ENCODE measurements at regions not wholly inside any gene's neighbourhood (a gene's known extent, or its start where the extent isn't known, plus 50 kb on each side); places are given as distances from the start of the nearest gene placed in this dataset.
A peak's percentile ranks its signal among the peaks of the same experiment; 100 is the strongest.
"Not testable (repeated sequence)": the region's sequence is repeated elsewhere in the genome, so short reads cannot be mapped to it uniquely, and the experiment has no call there.

GRCh38 chr13:82224806-82225205 is 1657.5 kb downstream of the SLITRK1 start:
- no peaks in the 10 kb centered on the region for H3K36me3 Mint-ChIP-seq
- H3K4me3 Mint-ChIP-seq, result no peak overlapping the region
- no peak overlapping the region for H3K27ac Mint-ChIP-seq
- no peak for ATAC-seq
- no peaks in the 10 kb centered on the region for H3K4me1 Mint-ChIP-seq
- no peaks in the 10 kb centered on the region for H3K27me3 Mint-ChIP-seq
- H3K9me3 Mint-ChIP-seq, result no peaks in the 10 kb centered on the region

DNA sequence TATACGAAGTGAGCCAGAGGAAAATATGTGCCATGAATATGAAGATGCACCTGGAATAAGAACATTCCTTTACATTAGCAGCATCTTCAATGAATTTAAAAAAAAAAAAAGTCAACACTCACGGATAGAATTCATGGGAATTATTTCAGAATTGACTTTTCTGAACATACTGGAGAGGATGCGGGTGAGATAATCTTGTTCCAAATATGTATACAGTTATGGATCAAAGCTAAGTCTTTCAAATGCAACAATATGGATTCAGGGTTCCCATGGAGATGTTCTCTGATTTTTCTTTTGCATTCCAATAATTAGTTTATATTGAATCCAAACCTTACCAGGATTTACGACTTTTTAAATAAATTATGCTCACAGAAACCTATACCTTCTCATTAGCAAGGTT is 1660.7 kb downstream of the SLITRK1 start:
- no peaks in the 10 kb centered on the region for H3K4me1 Mint-ChIP-seq
- H3K27me3 Mint-ChIP-seq, result no peaks in the 10 kb centered on the region
- H3K9me3 Mint-ChIP-seq, result no peaks in the 10 kb centered on the region
- H3K27ac Mint-ChIP-seq, result no peak overlapping the region
- no peak overlapping the region for H3K4me3 Mint-ChIP-seq
- no peaks in the 10 kb centered on the region for H3K36me3 Mint-ChIP-seq
- no peak for ATAC-seq

DNA sequence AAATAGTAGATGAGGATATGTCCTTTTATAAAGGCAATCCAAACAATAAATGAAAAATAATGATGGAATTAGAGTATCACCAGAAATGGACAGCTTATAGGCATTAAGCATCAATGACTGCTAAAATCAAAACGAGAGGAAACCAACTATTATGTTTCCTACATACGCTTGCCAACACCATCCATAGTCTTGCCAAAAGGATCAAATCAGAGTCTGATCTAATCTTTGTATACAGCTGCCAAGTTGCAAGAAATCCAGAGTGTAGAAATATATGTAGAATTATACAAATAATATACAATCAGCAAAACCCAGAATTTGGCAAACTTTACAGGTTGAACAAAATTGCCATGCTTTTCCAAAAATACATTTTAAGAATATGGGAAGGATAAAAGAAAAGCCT is 1661.6 kb downstream of the SLITRK1 start:
- Mint-ChIP-seq H3K9me3 (peaks cover 2% of the 10 kb centered on the region), H3K27me3 (no peaks in the 10 kb centered on the region), H3K4me1 (no peaks in the 10 kb centered on the region), H3K27ac (no peak overlapping the region), H3K4me3 (no peak overlapping the region), H3K36me3 (no peaks in the 10 kb centered on the region)
- ATAC-seq, result no peak

- Mint-ChIP-seq H3K27ac (no peak overlapping the region), H3K36me3 (no peaks in the 10 kb centered on the region), H3K9me3 (peaks cover 12% of the 10 kb centered on the region), H3K4me1 (no peaks in the 10 kb centered on the region), H3K27me3 (no peaks in the 10 kb centered on the region), H3K4me3 (no peak overlapping the region)
- no peak for ATAC-seq
Measured at GRCh38 chr13:82216165-82216564, 1666.1 kb downstream of the SLITRK1 start.

DNA sequence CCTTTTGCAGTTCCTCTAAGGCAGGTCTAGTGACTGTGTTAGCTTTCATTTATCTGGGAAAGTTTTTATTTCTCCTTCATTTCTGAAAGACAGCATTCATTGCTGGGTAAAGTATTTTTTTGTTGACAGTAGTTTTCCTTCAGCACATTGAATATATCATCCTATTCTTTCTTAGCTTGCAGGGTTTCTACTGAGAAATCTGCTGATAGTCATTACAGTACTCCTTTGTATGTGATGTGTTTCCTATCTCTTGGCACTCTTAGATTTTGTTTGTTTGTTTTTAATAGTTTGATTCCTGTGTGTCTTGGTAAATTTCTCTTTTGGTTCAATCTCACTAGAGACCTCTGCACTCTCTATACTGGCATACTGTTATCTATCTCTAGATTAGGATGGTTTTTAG is 1667.9 kb downstream of the SLITRK1 start:
- H3K4me1 Mint-ChIP-seq, result no peaks in the 10 kb centered on the region
- H3K36me3 Mint-ChIP-seq, result no peaks in the 10 kb centered on the region
- H3K4me3 Mint-ChIP-seq, result no peak overlapping the region
- no peaks in the 10 kb centered on the region for H3K27me3 Mint-ChIP-seq
- no peak for ATAC-seq
- peaks cover 12% of the 10 kb centered on the region for H3K9me3 Mint-ChIP-seq
- H3K27ac Mint-ChIP-seq, result no peak overlapping the region

DNA sequence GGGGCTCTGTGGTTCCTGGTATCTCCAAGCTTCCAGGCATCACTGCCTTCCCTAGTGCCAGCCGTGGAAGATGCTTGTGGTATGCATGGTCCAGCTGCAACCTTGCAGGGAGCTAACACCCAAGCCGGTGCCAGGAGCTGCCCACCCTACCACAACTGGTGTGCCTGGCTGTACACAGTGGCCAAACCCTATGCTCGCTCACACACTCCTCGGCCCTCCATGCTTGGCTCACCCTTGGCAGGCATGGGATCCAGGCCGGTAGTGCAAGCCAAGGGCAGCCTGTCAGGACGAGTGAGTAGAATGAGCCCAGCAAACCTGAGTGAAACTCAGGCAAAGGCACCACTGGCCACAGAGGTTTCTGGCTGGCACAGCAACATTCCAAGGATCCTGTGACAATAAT is 1676.0 kb downstream of the SLITRK1 start:
- no peaks in the 10 kb centered on the region for H3K4me1 Mint-ChIP-seq
- H3K27me3 Mint-ChIP-seq, result no peaks in the 10 kb centered on the region
- H3K9me3 Mint-ChIP-seq, result peaks cover 7% of the 10 kb centered on the region
- no peaks in the 10 kb centered on the region for H3K36me3 Mint-ChIP-seq
- peak; percentile 54 for ATAC-seq
- H3K27ac Mint-ChIP-seq, result no peak overlapping the region
- H3K4me3 Mint-ChIP-seq, result no peak overlapping the region

GRCh38 chr13:82202398-82202797 is 1679.9 kb downstream of the SLITRK1 start:
- Mint-ChIP-seq H3K27ac (no peak overlapping the region), H3K9me3 (peaks cover 3% of the 10 kb centered on the region), H3K27me3 (no peaks in the 10 kb centered on the region), H3K4me3 (no peak overlapping the region), H3K36me3 (no peaks in the 10 kb centered on the region), H3K4me1 (no peaks in the 10 kb centered on the region)
- ATAC-seq, result no peak

- no peak overlapping the region for H3K27ac Mint-ChIP-seq
- no peaks in the 10 kb centered on the region for H3K27me3 Mint-ChIP-seq
- no peak overlapping the region for H3K4me3 Mint-ChIP-seq
- H3K36me3 Mint-ChIP-seq, result no peaks in the 10 kb centered on the region
- no peaks in the 10 kb centered on the region for H3K4me1 Mint-ChIP-seq
- H3K9me3 Mint-ChIP-seq, result peaks cover 9% of the 10 kb centered on the region
- ATAC-seq, result no peak
Measured at GRCh38 chr13:82196087-82196486, 1686.2 kb downstream of the SLITRK1 start.

- peaks cover 3% of the 10 kb centered on the region for H3K9me3 Mint-ChIP-seq
- H3K27ac Mint-ChIP-seq, result no peak overlapping the region
- no peaks in the 10 kb centered on the region for H3K36me3 Mint-ChIP-seq
- H3K27me3 Mint-ChIP-seq, result no peaks in the 10 kb centered on the region
- no peaks in the 10 kb centered on the region for H3K4me1 Mint-ChIP-seq
- no peak overlapping the region for H3K4me3 Mint-ChIP-seq
- ATAC-seq, result no peak
Measured at GRCh38 chr13:82187227-82187626, 1695.0 kb downstream of the SLITRK1 start.

DNA sequence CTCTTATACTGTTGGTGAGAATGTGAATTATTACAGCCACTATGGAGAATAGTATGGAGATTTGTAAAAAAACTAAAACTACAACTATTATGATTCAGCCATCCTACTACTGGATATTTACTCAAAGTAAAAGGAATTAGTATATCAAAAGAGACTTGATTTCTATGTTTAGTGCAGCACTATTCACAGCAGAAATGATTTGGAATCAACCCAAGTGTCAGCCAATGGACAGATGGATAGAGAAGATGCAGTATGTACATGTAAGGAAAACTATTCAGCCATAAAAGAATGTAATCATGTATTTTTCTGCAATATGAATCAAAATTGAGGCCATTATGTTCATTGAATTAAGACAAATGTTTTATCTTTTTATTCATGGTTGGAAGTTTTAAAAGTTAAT is 1705.5 kb downstream of the SLITRK1 start:
- Mint-ChIP-seq H3K9me3 (no peaks in the 10 kb centered on the region), H3K27ac (no peak overlapping the region), H3K4me1 (no peaks in the 10 kb centered on the region), H3K36me3 (no peaks in the 10 kb centered on the region), H3K27me3 (no peaks in the 10 kb centered on the region), H3K4me3 (no peak overlapping the region)
- ATAC-seq, result no peak

DNA sequence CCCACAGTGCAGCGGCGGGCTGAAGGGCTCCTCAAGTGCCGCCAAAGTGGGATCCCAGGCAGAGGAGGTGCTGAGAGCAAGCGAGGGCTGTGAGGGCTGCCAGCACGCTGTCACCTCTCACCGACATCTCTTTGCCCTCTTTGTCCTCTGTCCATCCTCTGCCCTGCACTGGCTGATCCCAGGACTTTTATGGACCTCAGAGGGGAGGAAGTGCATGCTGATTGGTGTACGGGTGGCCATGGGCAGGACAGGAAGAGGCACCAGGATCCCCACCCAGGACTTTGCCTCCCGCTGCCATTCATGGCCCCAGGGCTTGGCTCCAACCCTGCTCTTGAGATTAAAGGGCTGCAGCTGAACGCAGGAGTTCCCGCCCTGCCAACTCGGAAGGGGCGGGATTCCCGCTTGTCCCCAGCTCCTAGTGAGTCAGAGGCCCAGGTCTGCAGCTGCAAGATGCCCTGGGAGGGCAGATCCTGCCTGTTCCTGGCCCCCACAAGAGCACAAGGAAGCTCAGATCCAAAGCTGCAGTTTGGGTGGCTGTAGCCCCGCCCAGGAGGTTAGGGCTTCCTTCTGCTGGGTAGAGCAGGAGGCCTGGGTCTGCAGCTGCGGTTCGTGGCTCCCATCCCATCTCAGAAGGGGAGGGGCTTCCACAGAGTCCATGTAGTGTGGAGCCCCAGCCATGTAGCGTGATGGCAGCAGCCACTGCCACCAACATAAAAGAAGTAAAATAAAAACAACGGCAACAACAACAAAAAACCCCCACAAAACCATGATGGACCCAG is 1716.7 kb downstream of the SLITRK1 start:
- H3K9me3 Mint-ChIP-seq, result peaks cover 19% of the 10 kb centered on the region

DNA sequence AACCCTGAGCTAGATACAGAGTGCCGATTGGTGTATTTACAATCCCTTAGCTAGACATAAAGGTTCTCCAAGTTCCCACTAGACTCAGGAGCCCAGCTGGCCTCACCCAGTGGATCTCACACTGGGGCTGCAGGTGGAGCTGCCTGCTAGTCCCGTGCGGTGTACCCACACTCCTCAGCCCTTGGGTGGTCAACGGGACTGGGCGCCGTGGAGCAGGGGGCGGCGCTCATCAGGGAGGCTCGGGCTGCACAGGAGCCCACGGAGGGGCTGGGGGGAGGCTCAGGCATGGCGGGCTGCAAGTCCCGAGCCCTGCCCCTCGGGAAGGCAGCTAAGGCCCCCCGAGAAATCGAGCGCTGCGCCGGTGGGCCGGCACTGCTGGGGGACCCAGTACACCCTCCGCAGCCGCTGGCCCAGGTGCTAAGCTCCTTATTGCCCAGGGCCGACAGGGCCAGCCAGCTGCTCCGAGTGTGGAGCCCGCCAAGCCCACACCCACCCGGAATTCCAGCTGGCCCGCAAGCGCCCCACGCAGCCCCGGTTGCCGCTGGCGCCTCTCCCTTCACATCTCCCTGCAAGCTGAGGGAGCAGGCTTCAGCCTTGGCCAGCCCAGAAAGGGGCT is 1717.4 kb downstream of the SLITRK1 start:
- ATAC-seq, H3K4me3 Mint-ChIP-seq, H3K27me3 Mint-ChIP-seq, H3K4me1 Mint-ChIP-seq, H3K36me3 Mint-ChIP-seq, H3K27ac Mint-ChIP-seq: not testable (repeated sequence)
- H3K9me3 Mint-ChIP-seq, result peaks cover 15% of the 10 kb centered on the region

More for the DNA sequence above, 1716.7 kb downstream of the SLITRK1 start:
- H3K36me3 Mint-ChIP-seq, result no peaks in the 10 kb centered on the region
- H3K27ac Mint-ChIP-seq, result no peak overlapping the region
- no peaks in the 10 kb centered on the region for H3K4me1 Mint-ChIP-seq
- no peaks in the 10 kb centered on the region for H3K27me3 Mint-ChIP-seq
- no peak for ATAC-seq
- H3K4me3 Mint-ChIP-seq, result no peak overlapping the region

DNA sequence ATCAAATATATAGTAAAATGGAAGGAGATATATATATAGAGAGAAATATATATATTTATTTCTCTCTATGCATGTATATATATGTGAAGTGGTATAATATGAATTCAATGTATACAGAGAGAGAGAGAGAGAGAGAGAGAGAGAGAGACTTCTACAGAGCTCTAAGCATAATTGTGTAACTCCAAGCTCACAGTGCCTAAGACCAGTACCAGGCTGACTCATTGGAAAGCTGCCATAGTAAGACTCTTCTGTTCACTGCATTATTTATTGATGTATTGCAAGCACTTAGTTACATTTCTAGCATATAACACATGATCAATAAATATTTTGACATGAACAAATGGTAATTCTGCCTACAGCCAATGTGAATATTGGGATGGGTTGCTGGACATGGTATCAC is 1734.7 kb downstream of the SLITRK1 start:
- Mint-ChIP-seq H3K27me3 (no peaks in the 10 kb centered on the region), H3K4me1 (no peaks in the 10 kb centered on the region), H3K27ac (no peak overlapping the region), H3K4me3 (no peak overlapping the region), H3K9me3 (no peaks in the 10 kb centered on the region), H3K36me3 (no peaks in the 10 kb centered on the region)
- ATAC-seq, result no peak

- no peak for ATAC-seq
- Mint-ChIP-seq H3K4me3 (no peak overlapping the region), H3K36me3 (no peaks in the 10 kb centered on the region), H3K27me3 (no peaks in the 10 kb centered on the region), H3K27ac (no peak overlapping the region), H3K4me1 (no peaks in the 10 kb centered on the region), H3K9me3 (no peaks in the 10 kb centered on the region)
Measured at GRCh38 chr13:82136880-82137279, 1745.4 kb downstream of the SLITRK1 start.

DNA sequence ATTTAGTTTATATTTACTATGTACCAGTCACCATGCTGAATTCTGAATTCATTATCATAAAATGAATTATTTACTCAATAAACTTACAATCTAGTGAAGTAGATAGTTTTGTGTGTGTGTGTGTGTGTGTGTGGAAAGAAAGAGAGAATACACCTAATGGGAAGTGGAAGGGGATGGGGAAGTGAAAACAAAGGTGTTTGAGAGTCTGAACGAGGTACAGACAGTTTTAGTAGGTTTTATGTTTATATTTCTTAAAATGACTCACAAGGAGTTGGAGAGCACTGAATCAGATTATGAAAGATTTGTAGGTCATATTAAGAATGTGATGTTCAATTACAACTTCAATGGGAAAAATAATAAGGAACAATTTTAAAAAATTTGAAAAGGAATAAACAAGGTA is 1753.0 kb downstream of the SLITRK1 start:
- Mint-ChIP-seq H3K27ac (no peak overlapping the region), H3K4me3 (no peak overlapping the region), H3K36me3 (no peaks in the 10 kb centered on the region), H3K4me1 (no peaks in the 10 kb centered on the region), H3K9me3 (no peaks in the 10 kb centered on the region), H3K27me3 (no peaks in the 10 kb centered on the region)
- ATAC-seq, result no peak

- ATAC-seq, result no peak
- no peaks in the 10 kb centered on the region for H3K4me1 Mint-ChIP-seq
Measured at GRCh38 chr13:82118589-82118988, 1763.7 kb downstream of the SLITRK1 start.

More at GRCh38 chr13:82118589-82118988, 1763.7 kb downstream of the SLITRK1 start:
- Mint-ChIP-seq H3K4me3 (no peak overlapping the region), H3K27ac (no peak overlapping the region), H3K9me3 (peaks cover 6% of the 10 kb centered on the region), H3K27me3 (no peaks in the 10 kb centered on the region), H3K36me3 (no peaks in the 10 kb centered on the region)
